IMR-90 (cell line): ENCODE measurements at regions not wholly inside any gene's neighbourhood (a gene's known extent, or its start where the extent isn't known, plus 50 kb on each side); places are given as distances from the start of the nearest gene placed in this dataset.

ENCODE experiments used
- ATAC-seq: fragments of 200-7000 bp; cut with Tn5 transposase; 2 replicates; pipeline ENCODE4 v1.9.1; 2020; ENCODE audit warnings: low read depth, mild to moderate bottlenecking, moderate library complexity
- BruUV-seq: library from RNA; stranded (reverse); fragments of 400-500 nt; replicated peaks from 2 replicates; lab custom pipeline; 2021; lab: Mats Ljungman, UMichigan
- CTCF ChIA-PET: fragments of 300-600 bp; formaldehyde crosslinking; extraction: SDS; loops from one replicate; lab custom pipeline; 2021; ENCODE audit warnings: antibody characterized with exemption; lab: Yijun Ruan, JAX
- POLR2A ChIA-PET: fragments of 300-600 bp; sonication (Branson Sonifier 250); formaldehyde crosslinking; loops from one replicate; lab custom pipeline; 2022; ENCODE audit warnings: antibody characterized with exemption; ENCODE audit not compliant: unreplicated experiment; lab: Charles Lee
- DNase-seq: peaks from one replicate; pipeline ENCODE4 v3.0.0; 2013
- H2AFZ ChIP-seq: replicated peaks from 2 replicates; pipeline ENCODE3; 2013; ENCODE audit warnings: low read length, mild to moderate bottlenecking; ENCODE audit not compliant: poor library complexity
- H2AK5ac ChIP-seq: 2 replicates; pipeline ENCODE4 v1.6.1; 2013; ENCODE audit warnings: low read depth, low read length, inconsistent platforms
- H2AK9ac ChIP-seq: replicated peaks from 2 replicates; pipeline ENCODE3; 2013; ENCODE audit warnings: mild to moderate bottlenecking, low read depth, low read length, moderate library complexity; ENCODE audit not compliant: poor library complexity
- H2BK120ac ChIP-seq: 2 replicates; pipeline ENCODE4 v1.6.1; 2013; ENCODE audit warnings: low read depth, low read length, inconsistent platforms
- H2BK15ac ChIP-seq: 3 replicates; pipeline ENCODE4 v1.6.1; 2013; ENCODE audit warnings: low read depth, low read length, inconsistent platforms
- H2BK20ac ChIP-seq: 2 replicates; pipeline ENCODE4 v1.6.1; 2013; ENCODE audit warnings: low read depth, mild to moderate bottlenecking, inconsistent platforms, low read length, moderate library complexity
- H2BK5ac ChIP-seq: 2 replicates; pipeline ENCODE4 v1.6.1; 2013; ENCODE audit warnings: mild to moderate bottlenecking, low read depth, low read length, inconsistent platforms; ENCODE audit not compliant: poor library complexity, severe bottlenecking
- H3K14ac ChIP-seq: replicated peaks from 2 replicates; pipeline ENCODE4 v1.6.1; 2013; ENCODE audit warnings: low read depth, low read length, inconsistent platforms
- H3K18ac ChIP-seq: 2 replicates; pipeline ENCODE4 v1.6.1; 2013; ENCODE audit warnings: low read depth, low read length, control low read depth
- H3K23ac ChIP-seq: 2 replicates; pipeline ENCODE4 v1.6.1; 2013; ENCODE audit warnings: low read depth, low read length, inconsistent platforms
- H3K27ac ChIP-seq: 2 replicates; pipeline ENCODE4 v1.5.1; 2013; ENCODE audit warnings: mild to moderate bottlenecking, control low read depth, low read length; ENCODE audit not compliant: insufficient read depth
- H3K27me3 ChIP-seq: 2 replicates; pipeline ENCODE4 v1.6.1; 2013; ENCODE audit warnings: low read length; ENCODE audit not compliant: control insufficient read depth, insufficient read depth
- H3K36me3 ChIP-seq: 2 replicates; pipeline ENCODE4 v1.6.1; 2013; ENCODE audit warnings: low read length, mixed read lengths; ENCODE audit not compliant: control insufficient read depth, insufficient read depth
- H3K4ac ChIP-seq: 2 replicates; pipeline ENCODE4 v1.6.1; 2013; ENCODE audit warnings: low read depth, low read length, inconsistent platforms
- H3K4me1 ChIP-seq: 2 replicates; pipeline ENCODE4 v1.6.1; 2013; ENCODE audit warnings: low read length, mixed read lengths; ENCODE audit not compliant: control insufficient read depth, insufficient read depth
- H3K4me2 ChIP-seq: 2 replicates; pipeline ENCODE4 v1.6.1; 2013; ENCODE audit warnings: low read depth, mild to moderate bottlenecking, control low read depth, low read length, moderate library complexity
- H3K4me3 ChIP-seq: 2 replicates; pipeline ENCODE4 v1.5.1; 2013; ENCODE audit warnings: low read depth, mild to moderate bottlenecking, control low read depth, low read length, moderate library complexity; ENCODE audit not compliant: insufficient read depth
- H3K56ac ChIP-seq: 2 replicates; pipeline ENCODE4 v1.6.1; 2013; ENCODE audit warnings: low read length, inconsistent platforms; ENCODE audit not compliant: insufficient read depth; ENCODE audit errors: extremely low read depth
- H3K79me1 ChIP-seq, 2 experiments: 2 replicates each; pipeline ENCODE4 v1.6.1; 2013; ENCODE audit warnings: low read length in 2 of 2, inconsistent platforms in 1 of 2, low read depth in 1 of 2
- H3K9ac ChIP-seq: 2 replicates; pipeline ENCODE4 v1.6.1; 2013; ENCODE audit warnings: low read depth, low read length, control low read depth
- H3K9me1 ChIP-seq: 2 replicates; pipeline ENCODE4 v1.6.1; 2013; ENCODE audit warnings: low read length, inconsistent platforms; ENCODE audit not compliant: insufficient read depth
- H3K9me3 ChIP-seq: 2 replicates; pipeline ENCODE4 v1.6.1; 2013; ENCODE audit warnings: low read length; ENCODE audit not compliant: control insufficient read depth, insufficient read depth
- H4K20me1 ChIP-seq: 2 replicates; pipeline ENCODE4 v1.6.1; 2013; ENCODE audit warnings: low read length, inconsistent platforms; ENCODE audit not compliant: insufficient read depth
- H4K5ac ChIP-seq: 2 replicates; pipeline ENCODE4 v1.6.1; 2013; ENCODE audit warnings: mild to moderate bottlenecking, low read depth, low read length, control low read depth
- H4K8ac ChIP-seq, 2 experiments: 2 replicates each; pipeline ENCODE4 v1.6.1; 2013; ENCODE audit warnings: low read depth in 2 of 2, low read length in 2 of 2, control low read depth in 1 of 2, inconsistent platforms in 1 of 2
- H4K91ac ChIP-seq: 2 replicates; pipeline ENCODE4 v1.6.1; 2013; ENCODE audit warnings: low read depth, low read length, inconsistent platforms; ENCODE audit not compliant: insufficient read depth
- FOS ChIP-seq: fragments of 150-350 bp; IDR thresholded peaks from 2 replicates; pipeline ENCODE4 v1.6.1; 2016; ENCODE audit warnings: low read depth, low read length
- MAFK ChIP-seq: IDR thresholded peaks from 2 replicates; pipeline ENCODE4 v1.6.1; 2012; ENCODE audit warnings: low read depth, low read length, improper control_type of control experiment
- MAZ ChIP-seq: IDR thresholded peaks from 2 replicates; pipeline ENCODE4 v1.6.1; 2012; ENCODE audit warnings: low read depth, mild to moderate bottlenecking, low read length, improper control_type of control experiment, moderate library complexity, borderline replicate concordance
- NFE2L2 ChIP-seq: fragments of 150-350 bp; IDR thresholded peaks from 2 replicates; pipeline ENCODE4 v1.6.1; 2016; ENCODE audit warnings: low read depth, mild to moderate bottlenecking, low read length
- POLR2A ChIP-seq: IDR thresholded peaks from 2 replicates; pipeline ENCODE4 v1.6.1; 2012; ENCODE audit warnings: mild to moderate bottlenecking, low read depth, low read length
- RAD21 ChIP-seq: IDR thresholded peaks from 2 replicates; pipeline ENCODE4 v1.6.1; 2012; ENCODE audit warnings: low read length, improper control_type of control experiment
- RFX5 ChIP-seq: IDR thresholded peaks from 2 replicates; pipeline ENCODE4 v1.8.0; 2012; ENCODE audit warnings: low read depth, mild to moderate bottlenecking, low read length, moderate library complexity
- SMC3 ChIP-seq: fragments of 150-350 bp; IDR thresholded peaks from 2 replicates; pipeline ENCODE4 v1.6.1; 2016; ENCODE audit warnings: low read depth, mild to moderate bottlenecking, antibody characterized with exemption, low read length, moderate library complexity
- WGBS, 2 experiments: methylation state at CpG; one replicate each; pipeline versions ENCODE4 v1.1.5 to v1.1.7; 2013; ENCODE audit warnings: missing lambda C conversion rate in 2 of 2; ENCODE audit not compliant: insufficient read length in 1 of 2; ENCODE audit errors: extremely low coverage in 2 of 2; 5-methylcytosine and 5-hydroxymethylcytosine counted together
- dilution Hi-C: fragments of 300-500 bp; cut with HindIII; formaldehyde crosslinking; loops from one replicate; pipeline ENCODE4 v1.14.3; 2018; ENCODE audit warnings: low sequenced_read_pairs; ENCODE audit not compliant: unreplicated experiment
- in situ Hi-C: fragments of 300-500 bp; cut with MboI; formaldehyde crosslinking; loops from 3 replicates; pipeline ENCODE4 v1.14.3; 2019; ENCODE audit warnings: low sequenced_read_pairs, inconsistent platforms, mixed read lengths
- intact Hi-C: fragments of 100-400 bp; cut with micrococcal nuclease; formaldehyde crosslinking; loops from 2 replicates; pipeline ENCODE4 v1.10.0; 2022
- TF ChIP-seq, protein P1 (sequence below): conservative IDR thresholded peaks from 2 replicates; pipeline ENCODE4 v1.5.1; 2012; ENCODE audit warnings: mild to moderate bottlenecking, low read depth, low read length, improper control_type of control experiment

DNA sequence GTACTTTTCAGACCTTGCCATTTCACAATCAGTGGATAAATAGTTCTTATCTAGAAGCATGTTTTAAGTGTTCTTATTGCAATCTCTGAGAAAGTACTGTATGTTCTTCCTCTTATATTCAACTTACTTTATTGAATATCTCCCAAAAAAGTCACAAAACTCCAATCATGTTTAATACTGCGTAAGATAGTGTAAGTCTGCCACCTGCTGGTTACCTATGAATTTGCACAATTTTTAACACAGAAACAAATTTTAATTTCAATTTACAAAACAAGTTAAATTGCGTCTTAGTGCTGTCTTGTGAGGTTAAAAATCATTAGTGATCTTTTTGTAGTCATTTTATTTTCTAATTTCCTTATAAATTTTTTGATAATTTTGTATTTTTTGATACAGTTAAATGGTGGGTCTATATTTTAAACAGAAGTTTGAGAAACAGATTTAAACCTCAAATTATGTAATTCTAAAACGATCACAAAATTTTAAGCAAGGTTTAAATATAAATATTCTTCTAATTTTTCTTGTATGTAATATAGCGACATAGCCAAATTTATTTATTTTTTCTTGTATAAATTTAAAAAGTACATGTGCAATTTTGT, 115.8 kb downstream of the EMB start:
- H2BK15ac ChIP-seq = no peak overlapping the region
- no peak for ATAC-seq
- H3K9ac ChIP-seq = no peak overlapping the region
- in situ Hi-C loops = no loop called here
- no peaks in the 10 kb centered on the region for H3K4me1 ChIP-seq
- DNase-seq = peak; percentile 28
- no peak overlapping the region for H3K18ac ChIP-seq
- no peaks in the 10 kb centered on the region for H3K36me3 ChIP-seq
- no peak overlapping the region for H2AK5ac ChIP-seq
- H3K27me3 ChIP-seq = no peaks in the 10 kb centered on the region
- H2AK9ac ChIP-seq = no peak overlapping the region
- no peak overlapping the region for H2BK5ac ChIP-seq
- dilution Hi-C loops = no loop called here
- no peak overlapping the region for H3K4ac ChIP-seq
- H4K8ac ChIP-seq = no peak overlapping the region
- no peak overlapping the region for H3K4me3 ChIP-seq
- H3K9me1 ChIP-seq = no peaks in the 10 kb centered on the region
- H4K5ac ChIP-seq = no peak overlapping the region
- WGBS, 2 experiments = no CpG with 5 or more reads among the region's 4 CpGs
- TF ChIP-seq NFE2L2 (no peak), MAZ (no peak), POLR2A (no peak), RAD21 (peak; percentile 59), RFX5 (no peak), MAFK (no peak), FOS (no peak), SMC3 (no peak)
- TF ChIP-seq, protein P1, sequence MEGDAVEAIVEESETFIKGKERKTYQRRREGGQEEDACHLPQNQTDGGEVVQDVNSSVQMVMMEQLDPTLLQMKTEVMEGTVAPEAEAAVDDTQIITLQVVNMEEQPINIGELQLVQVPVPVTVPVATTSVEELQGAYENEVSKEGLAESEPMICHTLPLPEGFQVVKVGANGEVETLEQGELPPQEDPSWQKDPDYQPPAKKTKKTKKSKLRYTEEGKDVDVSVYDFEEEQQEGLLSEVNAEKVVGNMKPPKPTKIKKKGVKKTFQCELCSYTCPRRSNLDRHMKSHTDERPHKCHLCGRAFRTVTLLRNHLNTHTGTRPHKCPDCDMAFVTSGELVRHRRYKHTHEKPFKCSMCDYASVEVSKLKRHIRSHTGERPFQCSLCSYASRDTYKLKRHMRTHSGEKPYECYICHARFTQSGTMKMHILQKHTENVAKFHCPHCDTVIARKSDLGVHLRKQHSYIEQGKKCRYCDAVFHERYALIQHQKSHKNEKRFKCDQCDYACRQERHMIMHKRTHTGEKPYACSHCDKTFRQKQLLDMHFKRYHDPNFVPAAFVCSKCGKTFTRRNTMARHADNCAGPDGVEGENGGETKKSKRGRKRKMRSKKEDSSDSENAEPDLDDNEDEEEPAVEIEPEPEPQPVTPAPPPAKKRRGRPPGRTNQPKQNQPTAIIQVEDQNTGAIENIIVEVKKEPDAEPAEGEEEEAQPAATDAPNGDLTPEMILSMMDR = peak; percentile 63
- H2BK120ac ChIP-seq = no peak overlapping the region
- no TSS peak for BruUV-seq
- H2AFZ ChIP-seq = no peak overlapping the region
- no peak overlapping the region for H3K23ac ChIP-seq
- ChIA-PET POLR2A (no interaction called here), CTCF (no interaction called here)
- no peaks in the 10 kb centered on the region for H4K20me1 ChIP-seq
- no peak overlapping the region for H3K14ac ChIP-seq
- H3K9me3 ChIP-seq = no peaks in the 10 kb centered on the region
- H3K4me2 ChIP-seq = no peak overlapping the region
- no peak overlapping the region for H3K27ac ChIP-seq
- H3K56ac ChIP-seq = no peak overlapping the region
- no peaks in the 10 kb centered on the region for H3K79me1 ChIP-seq
- no peak overlapping the region for H4K91ac ChIP-seq
- H2BK20ac ChIP-seq = no peak overlapping the region
- intact Hi-C loops = loop anchor here (10.0 kb wide), 1 partner anchor 429 kb away; no protein-coding TSS in a partner anchor
